Fibroblast of lung (primary cell): ENCODE measurements at regions not wholly inside any gene's neighbourhood (a gene's known extent, or its start where the extent isn't known, plus 50 kb on each side); places are given as distances from the start of the nearest gene placed in this dataset.

Source experiments
- DNase-seq, 2 donors: peaks; one replicate each; pipeline versions ENCODE4 v3.0.0 to v3.0.0-alpha.2; 2010; ENCODE audit warnings: low read depth in 2 of 2
- H2AFZ ChIP-seq: 2 replicates; pipeline ENCODE4 v1.5.1; 2012; ENCODE audit warnings: low read length, control low read depth, inconsistent platforms
- H3K27ac ChIP-seq: 2 replicates; pipeline ENCODE4 v1.5.1; 2011; ENCODE audit warnings: low read length, control low read depth; ENCODE audit not compliant: insufficient read depth
- H3K27me3 ChIP-seq: 2 replicates; pipeline ENCODE4 v1.5.1; 2011; ENCODE audit warnings: mild to moderate bottlenecking, low read length; ENCODE audit not compliant: control insufficient read depth, insufficient read depth
- H3K36me3 ChIP-seq: 2 replicates; pipeline ENCODE4 v1.5.1; 2011; ENCODE audit warnings: low read length; ENCODE audit not compliant: control insufficient read depth, insufficient read depth
- H3K4me1 ChIP-seq: 2 replicates; pipeline ENCODE4 v1.5.1; 2011; ENCODE audit warnings: low read length; ENCODE audit not compliant: control insufficient read depth, insufficient read depth; ENCODE audit errors: extremely low read depth
- H3K4me2 ChIP-seq: 2 replicates; pipeline ENCODE4 v1.5.1; 2011; ENCODE audit warnings: low read length, control low read depth; ENCODE audit not compliant: insufficient read depth; ENCODE audit errors: extremely low read depth
- H3K4me3 ChIP-seq, 4 experiments: fragments of 200-600 bp in 1 of 4; sonication (generic) in 1 of 4; replicated peaks in 1 of 4; 2 replicates each; pipeline ENCODE4 v1.5.1; 2011 to 2016; ENCODE audit warnings: low read length in 4 of 4, low read depth in 3 of 4, mild to moderate bottlenecking in 3 of 4, control low read depth in 2 of 4, inconsistent platforms in 1 of 4, mixed read lengths in 1 of 4; ENCODE audit not compliant: insufficient read depth in 1 of 4; ENCODE audit errors: control extremely low read depth in 1 of 4
- H3K79me2 ChIP-seq: 2 replicates; pipeline ENCODE4 v1.5.1; 2012; ENCODE audit warnings: mild to moderate bottlenecking, low read length, inconsistent platforms; ENCODE audit not compliant: control insufficient read depth, insufficient read depth
- H3K9ac ChIP-seq: 2 replicates; pipeline ENCODE4 v1.5.1; 2011; ENCODE audit warnings: mild to moderate bottlenecking, low read length, control low read depth; ENCODE audit not compliant: insufficient read depth
- H3K9me3 ChIP-seq: 2 replicates; pipeline ENCODE4 v1.5.1; 2012; ENCODE audit warnings: low read depth, low read length; ENCODE audit not compliant: control insufficient read depth, insufficient read depth
- H4K20me1 ChIP-seq: 2 replicates; pipeline ENCODE4 v1.5.1; 2011; ENCODE audit warnings: low read length; ENCODE audit not compliant: control insufficient read depth, insufficient read depth; ENCODE audit errors: extremely low read depth
- EZH2 ChIP-seq: IDR thresholded peaks from 2 replicates; pipeline ENCODE4 v1.5.1; 2012; ENCODE audit warnings: low read length, control low read depth, mild to moderate bottlenecking; ENCODE audit errors: missing control alignments
- TF ChIP-seq, protein P1 (sequence below), 2 donors: IDR thresholded peaks in 1 of 2; conservative IDR thresholded peaks in 1 of 2; 1 replicate in 1 of 2; 2 replicates in 1 of 2; pipeline ENCODE4 v1.5.1; 2011 to 2012; ENCODE audit warnings: low read length in 2 of 2, control low read depth in 1 of 2, inconsistent platforms in 1 of 2, low read depth in 1 of 2, mild to moderate bottlenecking in 1 of 2

DNA sequence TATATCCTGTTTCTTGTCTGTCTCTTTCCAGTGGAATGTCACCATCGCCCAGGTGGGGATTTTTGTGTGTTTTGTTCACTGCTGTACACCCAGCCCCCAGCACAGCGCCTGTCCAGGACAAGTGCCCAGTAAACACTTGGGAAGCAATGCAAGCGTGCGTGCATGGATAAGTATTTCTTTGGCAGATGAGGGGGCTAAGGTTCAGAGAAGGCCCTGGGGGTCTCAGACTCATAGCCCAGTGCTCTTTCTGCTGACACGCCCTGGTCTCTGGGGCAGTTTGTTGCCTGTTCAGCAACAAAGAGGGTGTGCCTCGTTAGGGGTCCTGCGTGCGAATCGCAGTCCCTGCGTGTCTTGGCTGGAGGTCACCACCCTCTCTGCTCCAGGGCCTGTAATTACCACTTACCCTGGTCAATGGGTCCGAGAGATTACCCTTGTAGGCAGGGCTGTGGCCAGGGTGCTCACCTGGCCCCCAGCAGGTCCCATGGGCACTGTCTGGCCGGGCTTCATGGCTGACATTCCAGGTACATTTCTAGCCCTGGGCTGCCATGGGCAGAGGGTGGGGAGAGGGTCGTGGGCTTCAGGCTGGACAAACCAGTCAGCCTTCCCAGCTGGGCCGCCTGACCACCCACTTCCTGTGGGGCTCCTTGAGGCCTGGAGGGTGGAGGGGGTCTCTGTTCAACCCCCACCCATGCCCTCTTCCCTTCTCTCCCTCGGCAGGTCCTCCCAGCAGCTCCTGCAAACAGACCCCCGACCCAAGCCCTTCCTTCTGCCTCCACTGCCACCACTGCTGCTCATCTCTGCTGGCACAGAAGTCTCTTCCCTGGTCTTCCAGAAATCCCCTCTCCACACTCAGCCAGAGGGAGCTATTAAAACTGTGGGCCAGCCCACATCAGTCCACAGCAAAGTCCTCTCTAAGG is 87.1 kb downstream of the CEBPB start:
- DNase-seq: no peak
- H3K9ac ChIP-seq: no peak overlapping the region
- no peaks in the 10 kb centered on the region for H4K20me1 ChIP-seq
- H3K4me3 ChIP-seq: no peak overlapping the region
- no peaks in the 10 kb centered on the region for H3K79me2 ChIP-seq
- no peaks in the 10 kb centered on the region for H3K36me3 ChIP-seq
- H3K27ac ChIP-seq: no peak overlapping the region
- no peak for TF ChIP-seq EZH2
- TF ChIP-seq, protein P1, sequence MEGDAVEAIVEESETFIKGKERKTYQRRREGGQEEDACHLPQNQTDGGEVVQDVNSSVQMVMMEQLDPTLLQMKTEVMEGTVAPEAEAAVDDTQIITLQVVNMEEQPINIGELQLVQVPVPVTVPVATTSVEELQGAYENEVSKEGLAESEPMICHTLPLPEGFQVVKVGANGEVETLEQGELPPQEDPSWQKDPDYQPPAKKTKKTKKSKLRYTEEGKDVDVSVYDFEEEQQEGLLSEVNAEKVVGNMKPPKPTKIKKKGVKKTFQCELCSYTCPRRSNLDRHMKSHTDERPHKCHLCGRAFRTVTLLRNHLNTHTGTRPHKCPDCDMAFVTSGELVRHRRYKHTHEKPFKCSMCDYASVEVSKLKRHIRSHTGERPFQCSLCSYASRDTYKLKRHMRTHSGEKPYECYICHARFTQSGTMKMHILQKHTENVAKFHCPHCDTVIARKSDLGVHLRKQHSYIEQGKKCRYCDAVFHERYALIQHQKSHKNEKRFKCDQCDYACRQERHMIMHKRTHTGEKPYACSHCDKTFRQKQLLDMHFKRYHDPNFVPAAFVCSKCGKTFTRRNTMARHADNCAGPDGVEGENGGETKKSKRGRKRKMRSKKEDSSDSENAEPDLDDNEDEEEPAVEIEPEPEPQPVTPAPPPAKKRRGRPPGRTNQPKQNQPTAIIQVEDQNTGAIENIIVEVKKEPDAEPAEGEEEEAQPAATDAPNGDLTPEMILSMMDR (conservative IDR thresholded peaks at IDR 0.05 in 1 of 2, IDR thresholded peaks at IDR 0.05 in 1 of 2; ENCODE audit: low read depth in 1 of 2, low read length in 2 of 2): no peak
- no peak overlapping the region for H2AFZ ChIP-seq
- H3K9me3 ChIP-seq: no peaks in the 10 kb centered on the region
- peaks cover 6% of the 10 kb centered on the region for H3K4me1 ChIP-seq
- H3K27me3 ChIP-seq: no peaks in the 10 kb centered on the region
- no peak overlapping the region for H3K4me2 ChIP-seq

DNA sequence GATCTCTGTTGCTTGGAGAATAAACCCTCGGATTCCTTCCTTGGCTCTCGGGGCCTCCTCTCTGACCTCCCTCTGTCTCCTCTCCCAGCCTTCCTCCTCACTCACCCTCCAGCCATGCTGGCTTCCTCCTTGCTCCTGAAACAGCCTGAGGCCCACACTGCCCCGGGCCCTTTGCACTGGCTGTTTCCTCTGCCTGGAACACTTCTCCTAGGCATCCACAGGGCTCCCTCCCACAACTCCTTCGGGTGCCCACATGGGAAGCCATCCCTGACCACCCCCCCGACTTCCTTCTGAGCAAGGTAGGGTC is 87.7 kb downstream of the CEBPB start:
- no peak overlapping the region for H3K27ac ChIP-seq
- DNase-seq: no peak
- TF ChIP-seq, protein P1 (conservative IDR thresholded peaks at IDR 0.05 in 1 of 2, IDR thresholded peaks at IDR 0.05 in 1 of 2; ENCODE audit: low read depth in 1 of 2, low read length in 2 of 2): no peak
- TF ChIP-seq EZH2: no peak

DNA sequence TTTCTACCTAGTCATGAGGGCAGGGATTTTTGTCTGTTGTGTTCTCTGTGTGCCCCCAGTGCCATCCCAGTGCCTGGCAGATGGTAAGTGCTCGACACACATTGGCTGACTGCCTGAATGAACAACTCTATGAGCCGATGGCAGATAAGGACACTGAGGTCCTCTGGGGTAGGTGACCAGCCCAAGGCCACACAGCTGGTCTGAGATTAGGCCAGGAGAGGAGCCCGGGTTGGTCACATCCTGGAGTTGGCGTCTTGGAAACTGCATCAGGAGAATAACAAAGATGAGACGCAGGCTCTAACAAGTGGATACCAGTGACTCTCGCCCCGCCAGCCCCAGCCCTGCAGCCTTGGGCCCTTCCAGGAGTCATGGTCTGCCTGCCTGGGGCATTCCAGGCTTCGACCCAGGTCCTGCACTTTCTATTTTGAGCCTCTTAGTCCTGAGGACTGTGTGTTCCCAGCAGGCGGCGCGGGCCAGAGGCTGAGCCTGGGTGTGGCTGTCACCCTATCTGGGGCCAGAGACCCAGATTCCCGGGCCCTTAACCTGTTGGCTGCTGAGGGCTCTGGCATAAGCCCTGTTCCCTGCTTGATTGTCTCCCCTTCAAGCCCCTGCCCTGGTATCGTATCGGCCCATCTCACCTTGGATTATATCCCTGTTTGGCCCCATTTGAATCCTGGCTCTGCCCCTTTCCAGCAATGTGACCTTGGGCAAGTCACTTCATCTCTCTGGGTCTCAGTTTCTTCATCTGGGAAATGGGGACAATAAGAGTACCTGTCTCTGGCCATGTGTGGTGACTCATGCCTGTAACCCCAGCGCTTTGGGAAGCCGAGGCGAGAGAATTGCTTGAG is 88.3 kb downstream of the CEBPB start:
- peak in 1 of 2 donors; percentile 54 for DNase-seq
- Histone ChIP-seq H3K27me3 (no peaks in the 10 kb centered on the region), H3K4me1 (peaks cover 11% of the 10 kb centered on the region), H3K27ac (no peak overlapping the region), H3K9me3 (no peaks in the 10 kb centered on the region), H2AFZ (no peak overlapping the region), H3K4me3 (no peak overlapping the region), H4K20me1 (no peaks in the 10 kb centered on the region), H3K9ac (no peak overlapping the region), H3K36me3 (no peaks in the 10 kb centered on the region), H3K79me2 (no peaks in the 10 kb centered on the region), H3K4me2 (no peak overlapping the region)
- TF ChIP-seq, protein P1 (conservative IDR thresholded peaks at IDR 0.05 in 1 of 2, IDR thresholded peaks at IDR 0.05 in 1 of 2; ENCODE audit: low read depth in 1 of 2, low read length in 2 of 2): peak; percentile 23 to 39
- TF ChIP-seq EZH2: no peak

More for the DNA sequence above, 87.7 kb downstream of the CEBPB start:
- Histone ChIP-seq H2AFZ (no peak overlapping the region), H3K4me1 (peaks cover 6% of the 10 kb centered on the region), H3K4me2 (no peak overlapping the region), H3K36me3 (no peaks in the 10 kb centered on the region), H4K20me1 (no peaks in the 10 kb centered on the region), H3K9ac (no peak overlapping the region), H3K79me2 (no peaks in the 10 kb centered on the region), H3K27me3 (no peaks in the 10 kb centered on the region), H3K4me3 (no peak overlapping the region), H3K9me3 (no peaks in the 10 kb centered on the region)
